HG02588 (cell line): ENCODE measurements at regions not wholly inside any gene's neighbourhood (a gene's known extent, or its start where the extent isn't known, plus 50 kb on each side); places are given as distances from the start of the nearest gene placed in this dataset.
"Not testable (repeated sequence)": the region's sequence is repeated elsewhere in the genome, so short reads cannot be mapped to it uniquely, and the experiment has no call there.

Experiments
- ATAC-seq: cut with Tn5 transposase; IDR thresholded peaks from one replicate; pipeline ENCODE4 v1.9.1; 2021; ENCODE audit warnings: mild to moderate bottlenecking, moderate library complexity; ENCODE audit not compliant: unreplicated experiment

DNA sequence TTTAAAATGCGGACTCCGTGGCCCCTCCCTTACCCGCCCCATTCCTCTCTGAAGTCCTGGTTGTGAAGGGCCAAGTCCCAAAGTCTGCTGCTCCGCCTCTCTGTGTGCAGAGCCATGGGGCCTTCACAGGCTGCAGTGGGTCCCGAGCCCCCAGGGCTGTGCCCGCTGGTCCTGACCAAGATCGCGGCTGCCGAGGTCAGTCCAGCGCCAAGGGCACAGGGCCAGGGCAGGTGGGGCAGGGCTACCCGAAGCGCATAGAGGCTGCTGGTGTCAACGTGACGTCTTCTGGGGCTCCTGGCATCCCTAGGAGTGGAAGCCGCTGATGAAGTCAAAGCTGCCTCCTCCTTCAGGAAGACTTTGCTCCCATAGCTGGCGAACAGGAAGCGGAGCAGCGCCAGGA lies 858.8 kb downstream of the TUBA3C start:
- not testable (repeated sequence) for ATAC-seq

DNA sequence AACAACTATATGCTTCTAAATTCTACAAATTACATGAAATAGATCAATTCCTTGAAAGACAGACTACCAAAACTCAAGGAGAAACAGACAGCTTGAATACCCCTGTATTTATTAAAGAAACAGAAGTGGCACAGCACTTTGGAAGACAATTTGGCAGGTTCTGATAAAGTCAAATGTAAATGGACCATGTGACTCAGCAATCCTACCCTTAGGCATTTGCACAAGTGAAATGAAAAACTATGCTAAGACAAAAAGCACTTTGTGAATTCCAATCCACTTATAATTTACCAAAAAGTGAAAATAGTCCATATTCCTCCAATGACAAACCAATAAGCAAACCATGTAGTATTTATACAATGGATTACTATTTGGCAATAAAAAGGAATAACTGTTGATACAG lies 862.0 kb downstream of the TUBA3C start:
- ATAC-seq = not testable (repeated sequence)

DNA sequence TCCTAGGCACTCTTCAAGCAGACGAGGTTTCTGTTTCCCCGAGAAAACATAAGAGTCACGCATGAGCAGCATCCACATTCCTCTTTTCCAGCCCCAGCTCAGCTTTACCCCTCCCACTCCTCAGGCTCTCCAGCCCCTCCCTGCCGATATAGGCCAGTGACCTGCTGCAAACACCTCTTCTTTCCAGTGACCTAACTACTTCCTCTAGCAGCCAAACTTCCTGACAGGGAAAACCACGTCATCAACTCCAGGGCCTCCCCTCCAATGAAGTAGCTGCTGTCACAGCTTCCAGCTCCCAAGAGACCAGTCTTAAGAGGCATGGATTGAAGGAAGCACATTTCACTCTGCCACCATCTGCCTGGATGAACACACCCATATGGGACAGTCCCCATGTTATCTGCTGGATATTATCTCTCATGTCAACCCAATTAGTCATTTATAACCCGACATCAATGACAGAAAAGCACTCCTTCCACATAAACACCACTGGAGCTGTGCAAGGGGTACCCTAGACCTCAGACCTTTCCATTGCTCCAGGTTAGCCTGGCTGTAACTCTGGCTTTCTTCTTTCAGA lies 878.3 kb downstream of the TUBA3C start:
- not testable (repeated sequence) for ATAC-seq

DNA sequence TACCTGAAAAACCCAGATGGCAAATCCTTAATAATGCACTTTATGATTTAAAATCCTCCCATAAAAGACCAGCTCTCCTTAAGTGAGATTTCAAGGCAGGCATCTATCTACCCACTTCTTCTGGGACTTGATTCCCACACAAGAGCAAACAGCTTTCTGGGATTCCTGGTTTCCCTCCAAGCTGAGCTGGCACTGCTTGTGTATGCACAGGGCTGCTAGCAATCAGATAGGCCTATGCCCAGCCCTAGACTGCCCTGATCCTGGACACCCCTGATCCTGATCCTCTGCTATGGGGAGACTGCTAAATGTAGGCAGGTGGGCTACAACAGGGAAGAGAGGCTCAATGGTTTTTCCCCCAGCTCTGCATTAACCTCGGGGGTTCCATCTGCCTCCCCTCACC lies 880.7 kb downstream of the TUBA3C start:
- not testable (repeated sequence) for ATAC-seq

DNA sequence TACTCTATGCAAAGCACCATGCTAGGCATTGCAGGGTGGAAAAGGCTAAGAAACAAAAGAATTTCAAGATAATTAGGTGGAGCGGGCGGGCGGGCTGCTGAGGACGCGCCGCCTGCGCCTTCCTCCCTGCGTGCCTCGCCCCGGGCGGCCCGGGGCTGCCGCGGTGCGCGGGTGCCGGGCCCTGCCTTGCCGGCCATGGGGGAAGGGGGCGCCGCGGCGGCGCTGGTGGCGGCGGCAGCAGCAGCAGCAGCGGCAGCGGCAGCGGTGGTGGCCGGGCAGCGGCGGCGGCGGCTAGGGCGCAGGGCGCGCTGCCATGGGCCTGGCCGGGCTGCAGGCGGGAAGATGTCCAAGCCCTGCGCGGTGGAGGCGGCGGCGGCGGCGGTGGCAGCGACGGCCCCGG lies 884.3 kb downstream of the TUBA3C start:
- ATAC-seq = not testable (repeated sequence)

DNA sequence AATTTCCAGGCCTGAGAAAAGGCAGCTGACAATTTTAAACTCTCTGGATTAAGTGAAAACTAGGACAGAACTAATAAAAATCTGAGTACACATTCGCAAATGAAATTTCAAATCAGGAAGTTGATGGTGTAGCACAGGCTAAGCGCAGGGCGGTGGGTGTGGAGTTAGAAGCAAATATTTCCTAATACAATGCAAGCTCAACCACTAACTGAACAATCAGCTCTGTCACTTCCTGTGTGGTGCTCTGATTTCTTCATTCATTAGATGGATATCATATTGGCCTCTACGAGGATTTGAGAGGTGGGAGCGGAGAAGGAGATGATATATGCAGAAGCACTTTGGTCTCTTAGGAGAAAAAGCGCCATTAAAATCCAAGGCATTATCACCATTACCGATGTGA lies 885.0 kb downstream of the TUBA3C start:
- ATAC-seq = not testable (repeated sequence)

DNA sequence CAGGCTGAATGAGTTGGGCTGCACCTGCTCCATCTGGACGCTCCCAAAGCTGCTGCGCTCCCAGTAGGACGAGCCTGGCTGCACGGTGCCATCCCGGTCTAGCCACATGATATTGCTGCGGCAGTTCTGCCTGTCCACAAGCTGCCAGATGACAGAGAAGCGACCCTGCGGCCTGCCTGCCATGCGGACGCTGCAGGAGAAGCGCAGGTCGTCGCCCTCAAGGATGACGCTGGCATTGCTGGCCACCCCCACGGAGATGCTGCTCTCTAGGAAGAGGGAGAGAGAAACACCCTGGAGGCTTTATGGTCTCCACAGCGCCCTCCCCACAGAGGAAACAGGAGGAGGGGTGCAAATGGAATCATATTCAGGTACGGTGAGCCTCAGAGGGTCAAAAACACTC lies 887.3 kb downstream of the TUBA3C start:
- not testable (repeated sequence) for ATAC-seq

DNA sequence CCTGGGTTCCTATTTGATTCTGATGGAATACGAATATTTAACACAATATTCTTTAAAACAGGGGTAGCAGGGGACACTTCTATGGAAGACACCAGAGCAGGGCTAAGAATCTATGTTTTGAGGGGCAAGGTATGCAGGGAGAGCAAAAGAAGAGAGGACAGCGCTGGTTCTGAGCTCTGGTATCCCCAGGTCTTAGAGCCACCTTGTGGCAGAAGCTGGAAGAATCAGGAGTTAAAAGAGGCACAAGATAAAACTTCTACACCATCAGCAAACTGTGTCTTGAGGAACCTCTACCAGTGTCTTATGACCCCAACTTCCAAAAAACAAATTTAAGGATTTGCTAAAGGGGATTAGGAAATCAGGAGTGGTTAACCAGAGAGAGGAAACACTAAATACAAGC lies 894.8 kb downstream of the TUBA3C start:
- not testable (repeated sequence) for ATAC-seq

DNA sequence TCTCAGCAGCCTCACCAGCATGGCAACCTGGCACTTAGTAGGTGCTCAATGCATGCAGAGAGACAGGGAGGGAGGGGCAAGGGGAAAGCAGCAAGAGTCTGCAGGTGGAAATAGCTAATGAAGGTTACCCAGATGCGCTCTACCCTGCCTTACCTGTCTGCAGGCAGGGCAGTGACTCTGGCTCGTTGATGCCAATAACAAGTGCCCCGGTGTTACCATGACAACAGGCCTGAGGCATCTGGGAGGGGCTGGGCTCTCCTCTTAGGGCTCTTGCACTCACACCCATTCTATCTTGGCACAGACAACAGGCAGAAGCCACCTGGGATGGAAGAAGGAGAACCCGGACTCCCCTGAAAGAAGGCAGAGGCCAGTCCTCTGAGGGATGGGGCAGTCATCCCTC lies 896.0 kb downstream of the TUBA3C start:
- not testable (repeated sequence) for ATAC-seq

DNA sequence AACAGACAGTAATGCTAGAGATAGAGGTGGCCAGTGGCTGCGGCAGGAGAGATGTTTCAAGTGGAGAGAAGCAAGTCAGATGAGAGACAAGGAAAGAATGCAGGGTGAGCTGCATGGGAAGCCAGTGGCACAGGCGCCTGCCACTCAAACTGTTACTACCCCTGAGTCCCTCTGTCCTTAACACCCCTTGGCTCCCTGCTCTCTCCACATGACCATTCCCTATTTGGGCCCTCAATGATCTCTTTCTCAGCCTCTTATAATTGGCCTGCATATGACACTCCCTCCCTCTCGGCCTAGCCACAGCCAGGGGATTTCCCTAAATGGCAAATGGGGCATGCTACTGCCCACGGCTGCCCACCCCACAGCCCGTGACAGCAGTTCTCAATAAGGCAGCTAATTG lies 897.6 kb downstream of the TUBA3C start:
- ATAC-seq = not testable (repeated sequence)

DNA sequence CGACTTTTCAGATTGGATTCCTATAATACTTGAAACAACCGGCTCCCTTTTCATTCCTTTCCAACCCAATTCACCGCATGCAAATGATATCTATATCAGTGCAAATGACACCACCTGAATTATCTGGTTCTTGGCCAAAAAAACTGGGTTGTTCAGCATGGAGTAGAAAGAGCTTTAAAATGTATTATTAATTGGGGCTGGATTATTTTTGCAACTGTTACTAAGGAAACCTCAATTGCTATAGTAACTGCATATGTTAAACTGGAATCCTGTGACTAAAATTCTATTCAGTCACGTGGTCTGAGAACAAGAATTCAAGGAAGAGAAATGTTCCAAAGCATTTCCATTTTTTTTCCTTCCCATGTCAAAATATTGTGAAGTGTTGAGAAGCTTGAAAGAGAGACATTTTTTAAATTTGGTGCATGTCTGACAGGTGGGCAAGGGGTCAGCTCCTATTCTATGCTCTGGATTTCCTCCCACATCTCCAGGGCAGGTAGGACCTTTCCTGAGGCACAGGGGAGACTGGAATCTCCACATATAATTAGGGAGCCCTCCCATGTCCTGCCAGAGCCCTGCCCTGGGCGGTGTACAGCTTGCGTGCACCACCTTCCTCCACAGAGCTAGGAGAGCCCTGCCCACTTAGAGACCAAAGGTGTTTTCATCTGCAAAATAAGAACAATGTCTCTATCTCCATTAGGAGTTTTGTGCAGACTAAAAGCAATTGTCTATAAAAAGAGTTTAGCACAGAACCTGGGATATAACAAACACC lies 899.6 kb downstream of the TUBA3C start:
- ATAC-seq = not testable (repeated sequence)

DNA sequence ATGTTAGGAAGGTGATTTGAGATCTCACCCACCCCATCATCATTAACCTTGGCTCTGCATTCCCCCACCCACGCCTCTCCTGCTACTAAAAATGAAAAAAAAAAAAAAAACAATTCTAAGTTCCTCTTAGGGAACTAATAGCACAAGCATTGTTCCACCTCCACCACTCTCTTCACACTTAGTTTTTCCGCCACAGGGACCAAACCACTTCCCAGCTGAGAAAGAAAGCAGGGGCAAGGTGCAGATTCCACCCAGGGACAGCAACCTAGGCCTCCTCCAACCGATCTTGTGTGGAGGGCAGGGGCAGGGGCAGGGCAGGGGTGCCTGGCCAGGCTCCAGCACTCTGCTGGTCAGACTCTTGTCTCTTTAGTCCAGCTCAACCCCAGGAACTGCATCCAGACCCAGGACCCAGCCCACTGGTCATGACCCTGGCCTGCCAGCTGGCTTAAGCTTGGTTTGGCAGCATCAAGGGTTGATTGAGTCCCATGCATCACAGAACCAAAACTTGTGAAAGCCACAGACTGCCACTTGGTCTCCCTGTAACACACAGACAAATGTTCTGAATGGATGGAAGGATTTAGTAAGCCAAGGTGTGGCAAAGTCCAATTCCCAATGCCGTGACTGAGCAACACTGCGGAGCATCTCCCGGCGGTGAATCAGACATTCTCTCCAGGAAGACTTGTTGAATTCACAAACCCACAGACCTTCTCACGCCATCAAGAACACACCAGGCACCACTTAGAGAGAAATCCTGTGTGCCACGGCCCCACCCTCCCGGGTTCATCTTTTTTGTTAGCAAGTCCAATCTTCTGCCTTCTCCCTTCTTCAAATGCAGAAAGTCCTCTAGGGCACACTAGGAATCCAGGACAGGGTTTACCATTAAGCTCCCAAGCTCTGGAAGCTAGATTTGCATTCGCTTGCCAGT lies 900.5 kb downstream of the TUBA3C start:
- not testable (repeated sequence) for ATAC-seq

DNA sequence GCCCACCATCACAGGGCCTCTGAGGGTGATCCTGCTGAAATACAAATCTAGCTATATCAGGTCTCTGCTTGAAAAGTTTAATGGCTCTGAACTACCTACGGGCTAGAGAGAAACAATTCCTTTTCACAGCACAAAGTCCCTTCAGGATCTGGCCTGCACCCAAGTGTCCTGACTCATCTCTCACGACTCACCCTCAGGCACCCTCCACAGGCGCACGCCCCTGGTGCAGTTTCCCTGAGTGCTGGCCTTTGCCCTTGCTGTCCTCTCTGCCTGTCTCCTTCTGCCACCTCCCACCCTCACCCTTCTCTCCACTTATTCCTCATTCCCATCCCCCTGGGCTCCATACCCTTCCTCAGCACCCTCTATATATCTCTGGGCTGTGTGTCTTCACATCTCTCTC lies 901.7 kb downstream of the TUBA3C start:
- not testable (repeated sequence) for ATAC-seq

DNA sequence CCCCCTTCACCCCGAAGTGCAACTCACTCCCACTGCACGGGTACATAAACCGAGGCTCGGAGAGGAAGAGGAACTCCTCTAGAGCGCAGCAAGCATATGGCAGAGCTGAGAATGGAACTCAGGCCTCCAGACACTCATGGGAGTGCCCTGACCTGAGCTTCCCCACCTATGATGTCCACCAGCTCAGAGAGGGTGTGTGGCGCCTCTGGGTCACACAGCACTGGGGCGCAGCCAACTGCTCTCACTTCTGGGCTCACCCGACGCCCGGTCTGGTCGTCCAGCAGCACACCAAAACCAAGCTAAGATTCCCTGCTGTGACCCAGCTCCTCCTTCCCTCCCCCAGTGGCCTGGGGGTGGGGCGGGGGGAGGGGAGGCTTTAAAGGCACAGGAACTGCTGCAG lies 904.3 kb downstream of the TUBA3C start:
- ATAC-seq = not testable (repeated sequence)

DNA sequence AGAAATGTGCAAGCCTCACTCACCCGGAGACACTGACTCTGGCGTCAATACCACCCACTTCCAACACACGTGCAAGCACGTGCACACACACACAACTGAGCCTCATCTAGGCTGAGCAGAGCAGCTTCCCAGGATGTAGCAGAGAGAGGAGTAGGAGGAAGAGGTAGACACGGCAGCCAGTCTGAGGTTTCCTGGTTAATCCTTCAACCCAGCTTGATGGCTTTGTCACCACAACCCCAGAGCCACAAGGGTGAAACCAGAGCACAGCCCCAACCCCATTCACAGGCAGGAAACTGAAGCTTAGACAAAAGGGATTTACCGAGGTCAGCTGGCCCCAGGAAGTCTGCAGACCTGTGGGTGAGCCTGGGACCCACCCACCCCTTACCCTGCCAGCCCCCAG lies 905.3 kb downstream of the TUBA3C start:
- ATAC-seq = not testable (repeated sequence)

DNA sequence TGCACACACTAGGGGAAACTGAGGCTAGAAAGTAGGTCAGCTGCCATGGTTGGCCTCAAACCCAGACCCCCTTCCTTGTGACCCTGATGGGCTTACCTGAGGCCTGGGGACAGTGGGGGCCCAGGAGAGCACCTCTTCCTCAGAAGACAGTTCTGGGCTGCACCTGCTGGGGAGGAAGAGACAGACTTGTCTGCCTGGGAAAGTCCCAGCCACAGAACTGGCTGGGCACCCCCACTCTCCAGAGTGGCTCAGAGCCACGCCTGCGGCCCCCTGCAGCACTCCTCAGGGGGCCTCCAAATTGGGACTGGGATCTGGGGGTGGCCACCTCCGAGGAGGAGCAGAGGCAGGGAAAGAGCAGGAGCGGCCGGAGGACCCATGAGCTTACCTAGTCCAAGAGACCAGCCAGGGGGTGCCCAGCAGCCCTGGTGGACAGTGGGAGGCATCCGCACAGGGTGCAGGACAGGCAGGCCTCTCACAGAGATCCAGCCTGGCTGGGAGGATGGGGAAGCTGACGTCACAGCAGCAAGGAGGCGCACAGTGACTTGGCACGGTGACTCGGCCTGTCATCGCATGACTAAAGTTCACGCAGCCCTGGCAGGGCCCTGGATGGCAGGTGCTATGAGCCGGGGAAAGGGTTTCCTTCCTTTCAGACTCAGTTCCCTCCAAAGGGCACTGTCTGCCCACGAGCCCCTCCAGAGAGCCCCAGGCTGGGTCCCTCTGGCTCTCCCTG lies 907.7 kb downstream of the TUBA3C start:
- not testable (repeated sequence) for ATAC-seq

DNA sequence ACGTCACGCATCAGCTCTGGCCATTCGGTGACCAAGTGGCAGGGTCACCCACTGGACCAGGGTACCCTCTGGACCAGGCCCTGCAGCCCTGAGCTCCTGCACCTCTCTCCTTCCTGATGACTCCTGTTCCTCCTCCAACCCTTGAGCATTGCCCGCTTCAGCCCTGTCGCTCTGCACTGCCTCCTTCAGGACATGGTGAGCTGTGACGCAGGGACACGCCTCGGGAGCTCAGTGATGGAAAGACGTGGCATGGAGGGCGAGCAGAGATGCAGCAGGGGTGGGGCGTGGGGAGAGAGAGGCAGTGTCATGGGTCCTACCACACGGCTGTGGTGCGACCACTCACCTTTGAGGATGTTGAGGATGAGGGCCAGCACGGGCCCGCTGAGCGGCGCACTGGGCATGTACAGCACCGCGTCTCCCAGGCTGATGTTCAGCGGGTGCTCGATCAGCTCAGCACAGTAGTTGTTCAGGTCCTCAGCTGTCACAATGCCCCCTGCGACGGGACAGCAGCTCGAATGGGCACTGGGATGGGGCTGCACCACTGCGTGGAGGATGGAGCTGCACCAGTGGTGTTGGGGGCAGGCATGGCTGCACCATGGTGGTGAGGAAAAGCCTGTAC lies 922.7 kb downstream of the TUBA3C start:
- ATAC-seq = not testable (repeated sequence)

DNA sequence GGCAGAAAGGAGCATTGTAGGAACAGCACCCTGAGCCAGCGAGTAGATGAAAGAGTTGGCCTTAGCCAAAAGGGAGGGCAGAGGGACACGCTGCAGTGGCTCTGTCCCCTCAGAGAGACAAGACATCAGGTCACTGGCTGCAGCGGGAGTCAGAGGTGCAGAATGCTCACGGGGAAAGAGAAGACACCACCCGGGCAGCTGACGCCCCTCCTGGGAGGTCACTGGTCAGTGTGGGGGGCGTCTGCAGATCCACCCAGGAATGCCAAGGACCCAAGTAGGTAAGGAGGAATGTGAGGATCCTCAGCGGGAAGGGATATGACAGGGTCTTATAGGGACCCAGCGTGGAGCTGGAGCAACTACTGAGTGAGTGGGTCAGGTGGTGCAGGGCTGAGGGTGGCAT lies 923.9 kb downstream of the TUBA3C start:
- ATAC-seq = not testable (repeated sequence)

DNA sequence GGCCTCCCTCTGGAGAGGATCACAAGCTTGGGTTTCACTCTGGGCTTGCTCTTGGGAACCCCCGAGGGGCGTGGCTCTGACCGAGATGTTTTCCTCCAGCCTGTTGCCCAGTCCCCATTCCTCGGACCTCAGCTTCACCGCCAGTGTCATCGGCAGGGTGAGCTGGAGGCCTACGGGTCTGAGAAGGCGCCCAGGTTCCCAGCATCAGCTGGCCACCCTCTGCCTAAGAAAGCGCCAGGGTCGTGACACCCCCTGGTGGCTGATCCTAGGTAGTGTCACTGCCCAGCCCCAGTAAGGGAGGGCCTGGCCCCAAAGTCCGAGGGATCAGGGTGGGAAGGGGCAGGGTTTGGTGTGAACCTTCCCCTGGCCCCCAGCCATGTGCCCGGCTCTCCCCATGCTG lies 928.8 kb downstream of the TUBA3C start:
- not testable (repeated sequence) for ATAC-seq

DNA sequence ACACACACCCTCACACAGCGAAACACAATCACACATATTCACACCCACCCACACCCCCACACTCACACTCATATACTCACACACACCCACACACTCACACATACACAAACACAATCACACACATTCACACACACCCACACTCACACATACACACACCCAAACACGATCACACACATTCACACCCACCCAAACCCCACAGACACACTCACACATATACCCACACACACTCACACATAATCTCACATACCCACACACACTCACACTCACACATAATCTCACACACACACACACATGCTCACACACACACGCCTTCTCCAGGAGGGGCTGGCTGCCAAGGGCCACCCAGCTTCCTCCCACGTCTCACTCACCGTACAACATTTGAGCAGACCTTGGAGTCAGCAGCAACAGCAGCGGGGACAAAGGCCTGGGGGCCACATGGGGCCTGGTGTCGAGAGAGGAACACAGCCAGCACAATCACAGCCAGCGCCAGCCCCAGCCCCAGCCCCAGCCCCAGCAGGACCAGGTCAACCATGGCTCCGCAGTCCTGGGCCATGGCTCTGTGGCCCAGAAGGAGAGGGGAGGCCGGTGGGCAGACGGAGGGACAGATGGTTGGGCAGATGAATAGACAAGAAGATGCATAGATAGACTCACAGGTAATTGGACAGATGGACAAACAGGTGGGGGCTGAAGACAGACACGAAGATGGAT lies 932.9 kb downstream of the TUBA3C start:
- ATAC-seq = not testable (repeated sequence)
